H1 (cell line): ENCODE measurements at regions not wholly inside any gene's neighbourhood (a gene's known extent, or its start where the extent isn't known, plus 50 kb on each side); places are given as distances from the start of the nearest gene placed in this dataset.

Experiments
- RAD21 ChIP-seq, 2 experiments: IDR thresholded peaks in 1 of 2; conservative IDR thresholded peaks in 1 of 2; 2 replicates each; pipeline ENCODE4 v1.6.1; 2011; ENCODE audit warnings: low read depth in 2 of 2, low read length in 2 of 2, improper control_type of control experiment in 1 of 2, inconsistent platforms in 1 of 2, mild to moderate bottlenecking in 1 of 2, moderate library complexity in 1 of 2
- TF ChIP-seq, protein P1 (sequence below), 3 experiments: IDR thresholded peaks; 1 replicate in 2 of 3; 2 replicates in 1 of 3; pipeline versions ENCODE4 v1.5.1 to v1.6.1; 2011; ENCODE audit warnings: low read length in 3 of 3, mild to moderate bottlenecking in 3 of 3, inconsistent platforms in 2 of 3, low read depth in 1 of 3, moderate library complexity in 1 of 3; ENCODE audit not compliant: insufficient read depth in 1 of 3; ENCODE audit errors: control extremely low read depth in 1 of 3

DNA sequence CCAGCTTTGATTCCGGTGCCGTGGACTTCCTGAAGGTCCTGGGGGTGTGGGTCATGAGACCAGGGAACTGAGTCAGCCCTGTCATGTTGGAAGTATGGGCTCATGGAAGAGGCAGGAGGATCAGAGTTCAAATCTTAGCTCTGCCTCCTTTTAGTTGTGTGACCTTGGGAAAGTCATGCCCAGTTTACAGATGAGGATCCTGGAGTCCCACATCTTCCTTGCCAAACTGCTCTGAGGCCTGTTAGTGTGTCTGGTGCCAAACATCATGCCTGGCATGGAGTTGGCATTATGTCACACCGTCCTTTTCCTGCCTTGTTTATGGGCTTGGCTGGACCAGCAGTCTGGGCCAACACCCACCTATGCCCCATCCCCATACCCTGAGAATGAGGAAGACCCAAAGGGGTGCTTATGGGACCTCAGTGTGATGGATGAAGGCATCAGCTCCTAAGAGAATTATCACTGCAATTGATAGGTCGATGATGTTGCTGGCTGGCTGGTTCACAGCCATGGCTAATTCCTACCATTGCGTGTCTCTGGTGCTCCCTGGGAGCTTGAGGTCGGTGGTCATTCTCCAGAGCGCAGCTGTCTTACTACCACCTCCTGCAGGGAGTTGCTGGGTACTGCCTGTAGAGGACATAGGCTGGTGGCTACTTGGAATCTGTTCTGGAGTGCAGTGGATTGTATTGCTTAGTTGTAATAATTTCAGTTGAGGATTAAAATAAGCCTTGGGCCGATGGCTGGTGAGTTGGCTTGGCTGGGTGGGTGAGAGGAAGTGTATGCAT is 140.5 kb upstream of the PITX1 start (continued):
- TF ChIP-seq, protein P1, sequence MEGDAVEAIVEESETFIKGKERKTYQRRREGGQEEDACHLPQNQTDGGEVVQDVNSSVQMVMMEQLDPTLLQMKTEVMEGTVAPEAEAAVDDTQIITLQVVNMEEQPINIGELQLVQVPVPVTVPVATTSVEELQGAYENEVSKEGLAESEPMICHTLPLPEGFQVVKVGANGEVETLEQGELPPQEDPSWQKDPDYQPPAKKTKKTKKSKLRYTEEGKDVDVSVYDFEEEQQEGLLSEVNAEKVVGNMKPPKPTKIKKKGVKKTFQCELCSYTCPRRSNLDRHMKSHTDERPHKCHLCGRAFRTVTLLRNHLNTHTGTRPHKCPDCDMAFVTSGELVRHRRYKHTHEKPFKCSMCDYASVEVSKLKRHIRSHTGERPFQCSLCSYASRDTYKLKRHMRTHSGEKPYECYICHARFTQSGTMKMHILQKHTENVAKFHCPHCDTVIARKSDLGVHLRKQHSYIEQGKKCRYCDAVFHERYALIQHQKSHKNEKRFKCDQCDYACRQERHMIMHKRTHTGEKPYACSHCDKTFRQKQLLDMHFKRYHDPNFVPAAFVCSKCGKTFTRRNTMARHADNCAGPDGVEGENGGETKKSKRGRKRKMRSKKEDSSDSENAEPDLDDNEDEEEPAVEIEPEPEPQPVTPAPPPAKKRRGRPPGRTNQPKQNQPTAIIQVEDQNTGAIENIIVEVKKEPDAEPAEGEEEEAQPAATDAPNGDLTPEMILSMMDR (IDR thresholded peaks at IDR 0.05; ENCODE audit: control extremely low read depth in 1 of 3, insufficient read depth in 1 of 3, low read depth in 1 of 3, low read length in 3 of 3) = peak; percentile 82 to 93 (median 88)
- peak; percentile 73 to 87 for TF ChIP-seq RAD21 (IDR thresholded peaks at IDR 0.05 in 1 of 2, conservative IDR thresholded peaks at IDR 0.05 in 1 of 2; ENCODE audit: low read depth in 2 of 2, low read length in 2 of 2)
